Stomach (tissue), 4 donors: ENCODE measurements at regions not wholly inside any gene's neighbourhood (a gene's known extent, or its start where the extent isn't known, plus 50 kb on each side); places are given as distances from the start of the nearest gene placed in this dataset.

Source experiments
- CTCF ChIP-seq, 7 experiments: fragments of 450-650 bp in 4 of 7; fragments of 200-600 bp in 3 of 7; sonication (generic) in 3 of 7; IDR thresholded peaks; one replicate each; pipeline ENCODE4 v1.5.1; 2016 to 2019; ENCODE audit warnings: antibody characterized with exemption in 7 of 7, control low read depth in 2 of 7, mild to moderate bottlenecking in 1 of 7
- EP300 ChIP-seq: sonication (generic); formaldehyde crosslinking; IDR thresholded peaks from one replicate; pipeline ENCODE4 v1.6.1; 2017; ENCODE audit warnings: antibody characterized with exemption

GRCh38 chr12:28127455-28127854, 62.8 kb upstream of the CCDC91 start:
- TF ChIP-seq CTCF (IDR thresholded peaks at IDR 0.05) (no peak), EP300 (no peak)
